ENCODE measurements at regions not wholly inside any gene's neighbourhood (a gene's known extent, or its start where the extent isn't known, plus 50 kb on each side); places are given as distances from the start of the nearest gene placed in this dataset.

GRCh38 chr4:3662516-3662915 is 103.7 kb upstream of the ADRA2C start:
- TF ChIP-seq POLR2AphosphoS5 (IDR thresholded peaks at IDR 0.05) = no peak
- TF ChIP-seq CTCF (IDR thresholded peaks at IDR 0.05) = no peak
- TF ChIP-seq POLR2A (IDR thresholded peaks at IDR 0.05) = no peak

Data from sigmoid colon (tissue), 4 donors.